SU-DHL-6 (cell line): ENCODE measurements at regions not wholly inside any gene's neighbourhood (a gene's known extent, or its start where the extent isn't known, plus 50 kb on each side); places are given as distances from the start of the nearest gene placed in this dataset.

Source experiments
- EZH2phosphoT487 ChIP-seq: fragments of 200-600 bp; sonication (generic), shearing (Covaris generic); conservative IDR thresholded peaks from 2 replicates; pipeline ENCODE4 v1.6.1; 2018; ENCODE audit warnings: mild to moderate bottlenecking, antibody characterized with exemption, low read length, moderate library complexity, mixed read lengths
- TF ChIP-seq, protein P1 (sequence below): fragments of 200-600 bp; sonication (generic); IDR thresholded peaks from one replicate; pipeline ENCODE4 v1.5.1; 2017; ENCODE audit warnings: antibody characterized with exemption, mild to moderate bottlenecking, low read length, moderate library complexity; ENCODE audit not compliant: insufficient read depth, poor library complexity, severe bottlenecking

DNA sequence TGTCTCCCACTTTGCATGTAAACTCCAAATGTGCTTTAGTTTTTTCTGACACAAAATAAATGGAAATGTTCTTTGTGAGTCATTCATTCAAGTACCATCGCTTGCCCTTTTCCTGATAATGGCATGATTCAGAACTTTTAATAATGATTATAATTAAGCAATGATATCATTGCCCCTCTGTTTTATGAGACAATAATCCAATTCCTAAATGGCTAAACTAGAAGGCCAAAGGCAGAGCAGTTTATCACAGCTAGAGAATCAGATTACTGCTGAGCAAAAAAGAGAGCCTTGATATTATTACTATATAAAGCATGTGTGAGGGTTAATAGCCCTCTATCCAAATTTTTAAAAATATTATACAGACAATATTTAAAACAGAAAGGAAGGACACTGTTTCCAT lies 484.2 kb upstream of the PTPRD start:
- TF ChIP-seq, protein P1, sequence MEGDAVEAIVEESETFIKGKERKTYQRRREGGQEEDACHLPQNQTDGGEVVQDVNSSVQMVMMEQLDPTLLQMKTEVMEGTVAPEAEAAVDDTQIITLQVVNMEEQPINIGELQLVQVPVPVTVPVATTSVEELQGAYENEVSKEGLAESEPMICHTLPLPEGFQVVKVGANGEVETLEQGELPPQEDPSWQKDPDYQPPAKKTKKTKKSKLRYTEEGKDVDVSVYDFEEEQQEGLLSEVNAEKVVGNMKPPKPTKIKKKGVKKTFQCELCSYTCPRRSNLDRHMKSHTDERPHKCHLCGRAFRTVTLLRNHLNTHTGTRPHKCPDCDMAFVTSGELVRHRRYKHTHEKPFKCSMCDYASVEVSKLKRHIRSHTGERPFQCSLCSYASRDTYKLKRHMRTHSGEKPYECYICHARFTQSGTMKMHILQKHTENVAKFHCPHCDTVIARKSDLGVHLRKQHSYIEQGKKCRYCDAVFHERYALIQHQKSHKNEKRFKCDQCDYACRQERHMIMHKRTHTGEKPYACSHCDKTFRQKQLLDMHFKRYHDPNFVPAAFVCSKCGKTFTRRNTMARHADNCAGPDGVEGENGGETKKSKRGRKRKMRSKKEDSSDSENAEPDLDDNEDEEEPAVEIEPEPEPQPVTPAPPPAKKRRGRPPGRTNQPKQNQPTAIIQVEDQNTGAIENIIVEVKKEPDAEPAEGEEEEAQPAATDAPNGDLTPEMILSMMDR, result no peak
- no peak for TF ChIP-seq EZH2phosphoT487
